HEK293 (cell line): ENCODE measurements at regions not wholly inside any gene's neighbourhood (a gene's known extent, or its start where the extent isn't known, plus 50 kb on each side); places are given as distances from the start of the nearest gene placed in this dataset.

Experiments used
- CTCF ChIA-PET: fragments of 350-600 bp; formaldehyde crosslinking; extraction: SDS; loops from one replicate; lab custom pipeline; 2021; ENCODE audit warnings: antibody characterized with exemption; lab: Yijun Ruan, JAX
- POLR2A ChIA-PET: fragments of 300-600 bp; formaldehyde crosslinking; extraction: SDS; loops from one replicate; lab custom pipeline; 2020; ENCODE audit warnings: antibody characterized with exemption, inconsistent platforms; lab: Yijun Ruan, JAX
- H3K27ac ChIP-seq: fragments of 200-500 bp; sonication (Bioruptor generic); 2 replicates; pipeline ENCODE4 v1.5.1; 2014; ENCODE audit warnings: low read depth, low read length, control low read depth, inconsistent platforms; ENCODE audit errors: extremely low read depth
- H3K36me3 ChIP-seq, 2 experiments: fragments of 200-500 bp in 1 of 2; sonication (Bioruptor generic) in 1 of 2; 1 replicate in 1 of 2; 2 replicates in 1 of 2; pipeline ENCODE4 v1.5.1; 2014 to 2017; ENCODE audit warnings: inconsistent platforms in 2 of 2, low read length in 2 of 2; ENCODE audit not compliant: control insufficient read depth in 2 of 2, insufficient read depth in 1 of 2
- H3K4me1 ChIP-seq: fragments of 200-500 bp; sonication (Bioruptor generic); 2 replicates; pipeline ENCODE4 v1.5.1; 2014; ENCODE audit warnings: mild to moderate bottlenecking, low read length, inconsistent platforms; ENCODE audit not compliant: control insufficient read depth, insufficient read depth
- H3K4me3 ChIP-seq: 2 replicates; pipeline ENCODE4 v1.5.1; 2011; ENCODE audit warnings: low read depth, mild to moderate bottlenecking, control low read depth, low read length, moderate library complexity
- H3K9me3 ChIP-seq: fragments of 200-500 bp; sonication (Bioruptor generic); 2 replicates; pipeline ENCODE4 v1.5.1; 2014; ENCODE audit warnings: low read depth, low read length, inconsistent platforms; ENCODE audit not compliant: control insufficient read depth, insufficient read depth
- BCL11A ChIP-seq: fragments of 450-650 bp; formaldehyde crosslinking; IDR thresholded peaks from 2 replicates; pipeline ENCODE4 v1.5.1; 2016; ENCODE audit warnings: low read depth, missing biosample characterization, missing genetic modification characterization
- CTCF ChIP-seq: fragments of 450-650 bp; formaldehyde crosslinking; IDR thresholded peaks from 2 replicates; pipeline ENCODE4 v1.5.1; 2016; ENCODE audit warnings: missing biosample characterization, missing genetic modification characterization
- FEZF1 ChIP-seq: fragments of 450-650 bp; formaldehyde crosslinking; IDR thresholded peaks from 2 replicates; pipeline ENCODE4 v1.5.1; 2016; ENCODE audit warnings: missing biosample characterization, missing genetic modification characterization
- KLF1 ChIP-seq: fragments of 450-650 bp; formaldehyde crosslinking; IDR thresholded peaks from 2 replicates; pipeline ENCODE4 v1.5.1; 2016; ENCODE audit warnings: missing biosample characterization, missing genetic modification characterization
- OSR2 ChIP-seq: fragments of 450-650 bp; formaldehyde crosslinking; IDR thresholded peaks from 2 replicates; pipeline ENCODE4 v1.5.1; 2016; ENCODE audit warnings: missing biosample characterization, missing genetic modification characterization
- SALL2 ChIP-seq: fragments of 450-650 bp; formaldehyde crosslinking; IDR thresholded peaks from 2 replicates; pipeline ENCODE4 v1.5.0; 2017; ENCODE audit warnings: missing biosample characterization, mild to moderate bottlenecking, missing genetic modification characterization, borderline replicate concordance
- SCRT1 ChIP-seq: fragments of 450-650 bp; formaldehyde crosslinking; IDR thresholded peaks from 2 replicates; pipeline ENCODE4 v1.5.1; 2016; ENCODE audit warnings: missing biosample characterization, missing genetic modification characterization, borderline replicate concordance
- SCRT2 ChIP-seq: fragments of 450-650 bp; formaldehyde crosslinking; IDR thresholded peaks from 2 replicates; pipeline ENCODE4 v1.5.1; 2016; ENCODE audit warnings: missing biosample characterization, missing genetic modification characterization
- SP3 ChIP-seq: fragments of 450-650 bp; formaldehyde crosslinking; IDR thresholded peaks from 2 replicates; pipeline ENCODE4 v1.5.1; 2016; ENCODE audit warnings: missing biosample characterization, missing genetic modification characterization
- ZBTB1 ChIP-seq: fragments of 450-650 bp; formaldehyde crosslinking; IDR thresholded peaks from 2 replicates; pipeline ENCODE4 v1.5.1; 2016; ENCODE audit warnings: missing biosample characterization, missing genetic modification characterization
- ZFP37 ChIP-seq: fragments of 450-650 bp; formaldehyde crosslinking; IDR thresholded peaks from 2 replicates; pipeline ENCODE4 v1.5.1; 2016; ENCODE audit warnings: missing biosample characterization, missing genetic modification characterization
- ZNF121 ChIP-seq: fragments of 450-650 bp; formaldehyde crosslinking; IDR thresholded peaks from 2 replicates; pipeline ENCODE4 v1.5.1; 2016; ENCODE audit warnings: missing biosample characterization, missing genetic modification characterization
- ZNF133 ChIP-seq: fragments of 450-650 bp; formaldehyde crosslinking; IDR thresholded peaks from 2 replicates; pipeline ENCODE4 v1.5.1; 2016; ENCODE audit warnings: missing biosample characterization, missing genetic modification characterization
- ZNF18 ChIP-seq: fragments of 450-650 bp; formaldehyde crosslinking; IDR thresholded peaks from 2 replicates; pipeline ENCODE4 v1.5.1; 2016; ENCODE audit warnings: missing biosample characterization, missing genetic modification characterization
- ZNF184 ChIP-seq: fragments of 450-650 bp; IDR thresholded peaks from 2 replicates; pipeline ENCODE4 v1.5.1; 2018; ENCODE audit warnings: missing biosample characterization, mild to moderate bottlenecking, missing genetic modification characterization
- ZNF292 ChIP-seq: fragments of 450-650 bp; formaldehyde crosslinking; IDR thresholded peaks from 2 replicates; pipeline ENCODE4 v1.5.1; 2016; ENCODE audit warnings: low read depth, missing biosample characterization, missing genetic modification characterization, borderline replicate concordance
- ZNF362 ChIP-seq: fragments of 450-650 bp; formaldehyde crosslinking; IDR thresholded peaks from 2 replicates; pipeline ENCODE4 v1.5.1; 2016; ENCODE audit warnings: missing biosample characterization, missing genetic modification characterization
- ZNF426 ChIP-seq: fragments of 450-650 bp; formaldehyde crosslinking; IDR thresholded peaks from 2 replicates; pipeline ENCODE4 v1.5.1; 2017; ENCODE audit warnings: missing biosample characterization, missing genetic modification characterization, mild to moderate bottlenecking, inconsistent platforms, moderate library complexity
- ZNF530 ChIP-seq: fragments of 450-650 bp; formaldehyde crosslinking; IDR thresholded peaks from 2 replicates; pipeline ENCODE4 v1.5.1; 2016; ENCODE audit warnings: low read depth, missing biosample characterization, missing genetic modification characterization
- ZNF548 ChIP-seq: fragments of 450-650 bp; formaldehyde crosslinking; IDR thresholded peaks from 2 replicates; pipeline ENCODE4 v1.5.1; 2016; ENCODE audit warnings: missing biosample characterization, missing genetic modification characterization
- ZNF555 ChIP-seq: fragments of 450-650 bp; formaldehyde crosslinking; conservative IDR thresholded peaks from 2 replicates; pipeline ENCODE4 v1.5.1; 2017; ENCODE audit warnings: missing biosample characterization, mild to moderate bottlenecking, missing genetic modification characterization, inconsistent platforms
- ZNF626 ChIP-seq: fragments of 450-650 bp; sonication (Bioruptor Pico); formaldehyde crosslinking; IDR thresholded peaks from 2 replicates; pipeline ENCODE4 v1.5.1; 2018; ENCODE audit warnings: missing biosample characterization, missing genetic modification characterization, inconsistent platforms
- ZNF660 ChIP-seq: fragments of 450-650 bp; IDR thresholded peaks from 2 replicates; pipeline ENCODE4 v1.5.1; 2018; ENCODE audit warnings: missing biosample characterization, mild to moderate bottlenecking, missing genetic modification characterization
- ZNF664 ChIP-seq: fragments of 450-650 bp; formaldehyde crosslinking; IDR thresholded peaks from 2 replicates; pipeline ENCODE4 v1.5.1; 2016; ENCODE audit warnings: missing biosample characterization, missing genetic modification characterization
- ZNF670 ChIP-seq: fragments of 450-650 bp; formaldehyde crosslinking; IDR thresholded peaks from 2 replicates; pipeline ENCODE4 v1.5.1; 2016; ENCODE audit warnings: missing biosample characterization, missing genetic modification characterization, low read depth
- ZNF704 ChIP-seq: fragments of 450-650 bp; formaldehyde crosslinking; IDR thresholded peaks from 2 replicates; pipeline ENCODE4 v1.5.1; 2016; ENCODE audit warnings: missing biosample characterization, missing genetic modification characterization
- ZNF76 ChIP-seq: fragments of 450-650 bp; formaldehyde crosslinking; IDR thresholded peaks from 2 replicates; pipeline ENCODE4; 2016; ENCODE audit warnings: low read depth, missing biosample characterization, missing genetic modification characterization, borderline replicate concordance
- ZSCAN23 ChIP-seq: fragments of 450-650 bp; formaldehyde crosslinking; IDR thresholded peaks from 2 replicates; pipeline ENCODE4 v1.5.1; 2016; ENCODE audit warnings: missing biosample characterization, missing genetic modification characterization

- H3K27ac ChIP-seq, result no peak overlapping the region
- TF ChIP-seq ZNF548 (tag by site-specific recombination) (no peak), ZNF530 (tag by site-specific recombination) (no peak), OSR2 (tag by site-specific recombination) (no peak), BCL11A (tag by site-specific recombination) (no peak), ZNF76 (tag by site-specific recombination) (no peak), CTCF (tag by site-specific recombination) (no peak), ZFP37 (no peak), ZNF121 (tag by site-specific recombination) (no peak), ZNF18 (tag by site-specific recombination) (no peak), ZNF626 (tag by site-specific recombination) (no peak), ZNF660 (tag by site-specific recombination) (no peak)
Observed at GRCh38 chr18:57941841-57942489, 102.1 kb upstream of the NEDD4L start.

GRCh38 chr18:57940166-57940660 lies 103.8 kb upstream of the NEDD4L start:
- ChIA-PET CTCF (interaction anchor here (1.8 kb wide), 1 partner anchor 19 kb away, joined by 5 read pairs; no protein-coding TSS in a partner anchor), POLR2A (no interaction called here)
- Histone ChIP-seq H3K4me3 (no peak overlapping the region), H3K36me3 (no peaks in the 10 kb centered on the region), H3K9me3 (no peaks in the 10 kb centered on the region), H3K4me1 (peaks cover 6% of the 10 kb centered on the region; the same call in 1 of the 2 replicates), H3K27ac (no peak overlapping the region)
- TF ChIP-seq SCRT1 (tag by site-specific recombination) (no peak), ZNF362 (no peak), ZSCAN23 (tag by site-specific recombination) (no peak), ZNF555 (tag by site-specific recombination) (no peak), ZNF670 (tag by site-specific recombination) (no peak), ZNF133 (no peak), ZNF426 (tag by site-specific recombination) (no peak), SP3 (tag by site-specific recombination) (no peak), ZBTB1 (tag by site-specific recombination) (no peak), KLF1 (no peak), FEZF1 (tag by site-specific recombination) (no peak), ZNF184 (tag by site-specific recombination) (no peak), ZNF704 (tag by site-specific recombination) (no peak), SCRT2 (tag by site-specific recombination) (no peak), ZNF292 (tag by site-specific recombination) (no peak), SALL2 (no peak), ZNF664 (tag by site-specific recombination) (no peak)

More at GRCh38 chr18:57941841-57942489, 102.1 kb upstream of the NEDD4L start:
- ChIA-PET CTCF (interaction anchor here (0.6 to 0.8 kb wide), 2 partner anchors 11 to 17 kb away, joined by 3 to 4 read pairs; no protein-coding TSS in a partner anchor), POLR2A (no interaction called here)
- no peaks in the 10 kb centered on the region for H3K9me3 ChIP-seq
- H3K4me3 ChIP-seq, result no peak overlapping the region
- peaks cover 6% of the 10 kb centered on the region; the same call in 1 of the 2 replicates for H3K4me1 ChIP-seq
- H3K36me3 ChIP-seq, result no peaks in the 10 kb centered on the region
